PC-9 (cell line): ENCODE measurements at regions not wholly inside any gene's neighbourhood (a gene's known extent, or its start where the extent isn't known, plus 50 kb on each side); places are given as distances from the start of the nearest gene placed in this dataset.

Experiments
- CTCF ChIP-seq: fragments of 200-600 bp; sonication (generic); conservative IDR thresholded peaks from 2 replicates; pipeline ENCODE4 v1.6.1; 2017; ENCODE audit warnings: mixed run types, antibody characterized with exemption, mild to moderate bottlenecking, moderate library complexity
- EZH2 ChIP-seq: fragments of 200-600 bp; sonication (generic); IDR thresholded peaks from 2 replicates; pipeline ENCODE4 v1.8.0; 2017; ENCODE audit warnings: antibody characterized with exemption, low read depth

- no peak for TF ChIP-seq CTCF
- no peak for TF ChIP-seq EZH2
Measured at GRCh38 chr14:77985211-77985615, 185.0 kb upstream of the NRXN3 start.
